ENCODE measurements at regions not wholly inside any gene's neighbourhood (a gene's known extent, or its start where the extent isn't known, plus 50 kb on each side); places are given as distances from the start of the nearest gene placed in this dataset.

- no peak for TF ChIP-seq ATF3 (IDR thresholded peaks at IDR 0.05)
- no peak for TF ChIP-seq CTCF (IDR thresholded peaks at IDR 0.05; ENCODE audit: low read depth, low read length, missing input control)
- no peak for TF ChIP-seq GABPA (IDR thresholded peaks at IDR 0.05 in 1 of 2, conservative IDR thresholded peaks at IDR 0.05 in 1 of 2)
- TF ChIP-seq YY1 (IDR thresholded peaks at IDR 0.05) = no peak
- no peak for TF ChIP-seq MAX (IDR thresholded peaks at IDR 0.05)
- TF ChIP-seq SP1 (IDR thresholded peaks at IDR 0.05) = no peak
- no peak for TF ChIP-seq EGR1 (IDR thresholded peaks at IDR 0.05; ENCODE audit: low read depth in 2 of 2)
- no peak for TF ChIP-seq REST (IDR thresholded peaks at IDR 0.05)
- TF ChIP-seq HNF4G (IDR thresholded peaks at IDR 0.05) = no peak
- TF ChIP-seq RXRA (IDR thresholded peaks at IDR 0.05) = no peak
These were observed 131.0 kb downstream of the RRAGC start for GRCh38 chr1:38728585-38728908.

Data from liver (tissue), 3 donors.